HG03097 (cell line): ENCODE measurements at regions not wholly inside any gene's neighbourhood (a gene's known extent, or its start where the extent isn't known, plus 50 kb on each side); places are given as distances from the start of the nearest gene placed in this dataset.

ENCODE experiments used
- ATAC-seq: cut with Tn5 transposase; IDR thresholded peaks from one replicate; pipeline ENCODE4 v1.9.1; 2021; ENCODE audit not compliant: unreplicated experiment, low FRiP score

GRCh38 chr11:37704791-37705190, 1106.8 kb upstream of the RAG2 start:
- no peak for ATAC-seq

- ATAC-seq, result no peak
Observed at GRCh38 chr11:37699644-37700043, 1101.6 kb upstream of the RAG2 start.

GRCh38 chr11:37695283-37695682, 1097.2 kb upstream of the RAG2 start:
- ATAC-seq, result no peak

GRCh38 chr11:37689951-37690350, 1091.9 kb upstream of the RAG2 start:
- no peak for ATAC-seq

GRCh38 chr11:37688456-37688855, 1090.4 kb upstream of the RAG2 start:
- no peak for ATAC-seq

GRCh38 chr11:37687130-37687529, 1089.1 kb upstream of the RAG2 start:
- ATAC-seq, result no peak

GRCh38 chr11:37671321-37671720, 1073.3 kb upstream of the RAG2 start:
- ATAC-seq, result no peak

- no peak for ATAC-seq
Observed at GRCh38 chr11:37666960-37667359, 1068.9 kb upstream of the RAG2 start.

- no peak for ATAC-seq
Observed at GRCh38 chr11:37657645-37658044, 1059.6 kb upstream of the RAG2 start.

GRCh38 chr11:37647767-37648166, 1049.7 kb upstream of the RAG2 start:
- no peak for ATAC-seq

GRCh38 chr11:37643968-37644367, 1045.9 kb upstream of the RAG2 start:
- no peak for ATAC-seq

GRCh38 chr11:37642296-37642695, 1044.3 kb upstream of the RAG2 start:
- no peak for ATAC-seq

GRCh38 chr11:37632748-37633147, 1034.7 kb upstream of the RAG2 start:
- ATAC-seq, result no peak

GRCh38 chr11:37630866-37631265, 1032.8 kb upstream of the RAG2 start:
- ATAC-seq, result no peak

GRCh38 chr11:37623778-37624177, 1025.7 kb upstream of the RAG2 start:
- no peak for ATAC-seq

GRCh38 chr11:37621662-37622061, 1023.6 kb upstream of the RAG2 start:
- ATAC-seq, result no peak

GRCh38 chr11:37616291-37616690, 1018.3 kb upstream of the RAG2 start:
- no peak for ATAC-seq

- ATAC-seq, result no peak
Observed at GRCh38 chr11:37613031-37613430, 1015.0 kb upstream of the RAG2 start.

GRCh38 chr11:37612146-37612545, 1014.1 kb upstream of the RAG2 start:
- ATAC-seq, result no peak

GRCh38 chr11:37605229-37605628, 1007.2 kb upstream of the RAG2 start:
- ATAC-seq, result no peak

GRCh38 chr11:37598381-37598780, 1000.3 kb upstream of the RAG2 start:
- ATAC-seq, result no peak

- no peak for ATAC-seq
Observed at GRCh38 chr11:37597776-37598175, 999.7 kb upstream of the RAG2 start.

GRCh38 chr11:37595845-37596244, 997.8 kb upstream of the RAG2 start:
- no peak for ATAC-seq

GRCh38 chr11:37574361-37574760, 976.3 kb upstream of the RAG2 start:
- no peak for ATAC-seq
